GM21423 (cell line): ENCODE measurements at regions not wholly inside any gene's neighbourhood (a gene's known extent, or its start where the extent isn't known, plus 50 kb on each side); places are given as distances from the start of the nearest gene placed in this dataset.

Experiments
- ATAC-seq: cut with Tn5 transposase; IDR thresholded peaks from one replicate; pipeline ENCODE4 v1.9.1; 2021; ENCODE audit warnings: mild to moderate bottlenecking, moderate library complexity; ENCODE audit not compliant: unreplicated experiment

- no peak for ATAC-seq
These were observed 296.5 kb upstream of the ITGA1 start for GRCh38 chr5:52491071-52491787.

- ATAC-seq: no peak
These were observed 295.9 kb upstream of the ITGA1 start for GRCh38 chr5:52491818-52492217.

GRCh38 chr5:52497133-52497693 is 290.5 kb upstream of the ITGA1 start:
- ATAC-seq: no peak

- ATAC-seq: no peak
These were observed 289.1 kb upstream of the ITGA1 start for GRCh38 chr5:52498607-52499006.

GRCh38 chr5:52502460-52502999 is 285.2 kb upstream of the ITGA1 start:
- ATAC-seq: no peak

GRCh38 chr5:52504584-52505240 is 283.0 kb upstream of the ITGA1 start:
- no peak for ATAC-seq

GRCh38 chr5:52517667-52518066 is 270.0 kb upstream of the ITGA1 start:
- ATAC-seq: no peak

- ATAC-seq: no peak
These were observed 267.5 kb upstream of the ITGA1 start for GRCh38 chr5:52520171-52520570.

GRCh38 chr5:52521236-52521635 is 266.5 kb upstream of the ITGA1 start:
- ATAC-seq: no peak

- no peak for ATAC-seq
These were observed 264.0 kb upstream of the ITGA1 start for GRCh38 chr5:52523701-52524100.

- ATAC-seq: no peak
These were observed 256.6 kb upstream of the ITGA1 start for GRCh38 chr5:52531105-52531504.

- ATAC-seq: no peak
These were observed 244.1 kb upstream of the ITGA1 start for GRCh38 chr5:52543594-52543993.

- ATAC-seq: no peak
These were observed 243.0 kb upstream of the ITGA1 start for GRCh38 chr5:52544738-52545137.

- no peak for ATAC-seq
These were observed 233.4 kb upstream of the ITGA1 start for GRCh38 chr5:52554293-52554692.

GRCh38 chr5:52560366-52560765 is 227.3 kb upstream of the ITGA1 start:
- no peak for ATAC-seq

GRCh38 chr5:52562473-52562872 is 225.2 kb upstream of the ITGA1 start:
- ATAC-seq: no peak

- no peak for ATAC-seq
These were observed 223.1 kb upstream of the ITGA1 start for GRCh38 chr5:52564587-52564986.

- ATAC-seq: no peak
These were observed 210.2 kb upstream of the ITGA1 start for GRCh38 chr5:52577546-52577945.

GRCh38 chr5:52579391-52579790 is 208.3 kb upstream of the ITGA1 start:
- ATAC-seq: no peak

GRCh38 chr5:52580921-52581320 is 206.8 kb upstream of the ITGA1 start:
- no peak for ATAC-seq

- no peak for ATAC-seq
These were observed 205.4 kb upstream of the ITGA1 start for GRCh38 chr5:52582313-52582712.

- no peak for ATAC-seq
These were observed 200.6 kb upstream of the ITGA1 start for GRCh38 chr5:52587131-52587530.
